ENCODE measurements at regions not wholly inside any gene's neighbourhood (a gene's known extent, or its start where the extent isn't known, plus 50 kb on each side); places are given as distances from the start of the nearest gene placed in this dataset.
A peak's percentile ranks its signal among the peaks of the same experiment; 100 is the strongest.

DNA sequence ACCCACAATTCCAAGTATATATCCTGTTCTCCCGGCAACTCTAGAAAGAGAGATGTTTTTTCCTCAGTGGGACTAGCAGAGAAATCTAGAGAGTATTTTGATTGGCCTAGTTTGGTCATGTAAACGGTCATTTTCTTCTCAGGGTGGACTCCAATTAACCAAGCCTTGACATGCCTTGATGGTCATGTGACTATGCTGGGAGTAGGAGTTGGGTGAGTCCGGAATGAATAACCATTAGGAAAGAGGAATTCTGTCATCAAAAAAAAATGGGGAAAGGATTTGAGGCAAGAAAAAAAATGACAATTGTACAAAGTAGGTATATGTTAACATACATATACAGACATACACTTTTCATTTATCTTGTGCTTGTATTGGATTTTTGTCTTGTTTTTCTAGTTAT lies 248.2 kb upstream of the CDH20 start:
- no peak for DNase-seq (ENCODE audit: low spot score)

DNA sequence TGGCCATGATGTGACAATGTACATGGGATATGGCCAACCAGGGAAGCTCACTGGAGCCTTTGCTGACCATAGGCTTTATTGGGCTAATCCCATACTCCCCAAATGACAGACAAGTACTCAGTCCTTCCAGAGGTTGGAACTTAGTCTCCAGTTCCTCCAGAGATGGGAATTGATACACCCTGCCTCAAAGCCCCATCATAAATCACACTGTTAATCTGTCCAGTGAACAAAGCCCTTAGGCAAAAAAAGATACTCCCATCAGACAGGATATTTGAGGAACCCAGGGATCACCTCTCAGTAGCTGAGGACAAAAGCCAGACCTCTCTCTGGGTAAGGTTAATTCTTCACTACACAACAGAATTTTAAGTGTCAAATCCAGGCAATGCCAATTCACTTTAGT lies 247.5 kb upstream of the CDH20 start:
- DNase-seq (ENCODE audit: low spot score) = no peak

DNA sequence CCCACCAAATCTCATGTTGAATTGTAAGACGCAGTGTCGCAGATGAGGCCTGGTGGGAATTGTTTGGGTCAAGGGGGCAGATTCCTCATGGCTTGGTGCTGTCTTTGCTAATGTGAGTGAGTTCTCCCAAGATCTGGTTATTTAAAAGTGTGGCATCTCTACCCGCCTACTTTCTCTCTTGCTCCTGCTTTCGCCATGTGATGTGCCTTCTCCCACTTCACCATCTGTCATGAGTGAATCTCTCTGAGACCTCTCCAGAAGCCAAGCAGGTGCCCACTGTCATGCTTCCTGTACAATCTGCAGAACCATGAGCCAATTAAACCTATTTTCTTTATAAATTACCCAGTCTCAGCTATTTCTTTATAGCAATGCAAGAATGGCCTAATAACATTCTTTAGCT lies 246.6 kb upstream of the CDH20 start:
- DNase-seq (ENCODE audit: low spot score) = no peak

DNA sequence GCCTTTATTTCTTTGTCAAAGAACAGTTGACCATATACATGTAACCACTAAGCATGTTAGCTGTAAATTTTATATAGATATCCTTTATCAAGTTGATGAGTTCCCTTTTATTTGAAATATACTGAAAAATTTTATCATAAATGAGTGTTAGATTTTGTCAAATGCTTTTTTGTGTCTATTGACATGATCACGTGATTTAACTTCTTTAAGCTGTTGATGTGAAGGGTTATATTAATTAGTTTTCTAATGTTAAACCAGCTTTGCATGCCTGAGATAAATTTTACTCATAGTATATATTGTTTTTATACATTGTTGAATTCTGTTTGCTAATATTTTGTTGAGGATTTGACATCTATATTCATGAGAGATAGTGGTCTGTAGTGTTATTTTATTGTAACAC lies 241.9 kb upstream of the CDH20 start:
- no peak for DNase-seq (ENCODE audit: low spot score)

DNA sequence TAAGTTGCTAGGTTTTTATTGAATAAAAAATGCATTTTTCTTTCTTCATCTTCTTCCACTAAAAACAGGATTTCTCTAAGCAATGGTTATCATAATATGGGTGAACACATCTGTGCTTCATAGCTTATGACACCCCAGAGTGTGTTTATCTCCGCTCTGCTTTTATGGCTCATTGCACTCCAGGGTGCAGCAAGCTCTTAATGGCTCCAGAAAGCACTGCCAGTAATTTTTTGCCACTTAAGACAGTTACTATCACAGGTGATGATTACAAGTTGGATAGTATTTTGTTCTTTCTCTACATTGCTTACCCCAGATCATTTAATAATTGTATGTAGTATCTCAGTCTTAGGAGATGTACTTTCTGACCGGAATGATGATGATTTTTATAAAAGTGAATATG lies 239.3 kb upstream of the CDH20 start:
- no peak for DNase-seq (ENCODE audit: low spot score)

DNA sequence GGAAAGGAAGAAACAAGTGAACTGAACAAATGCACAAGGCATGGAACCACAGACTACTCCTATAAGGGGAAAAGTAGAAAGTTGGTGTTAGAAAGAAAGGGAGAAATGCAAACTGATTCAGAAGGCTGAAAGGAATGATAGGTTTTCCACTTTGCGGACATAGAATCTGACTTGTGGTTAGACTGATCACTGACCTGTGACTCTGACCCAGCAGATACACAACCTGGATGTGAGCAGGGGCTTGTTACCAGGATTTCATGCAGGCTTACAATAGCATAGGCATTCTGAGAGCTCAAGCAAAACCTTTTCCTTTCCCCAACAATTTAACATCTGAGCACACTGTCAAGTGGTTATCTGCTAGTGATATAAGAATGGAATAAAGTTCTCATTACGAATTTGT lies 237.0 kb upstream of the CDH20 start:
- DNase-seq (ENCODE audit: low spot score) = peak; percentile 15

DNA sequence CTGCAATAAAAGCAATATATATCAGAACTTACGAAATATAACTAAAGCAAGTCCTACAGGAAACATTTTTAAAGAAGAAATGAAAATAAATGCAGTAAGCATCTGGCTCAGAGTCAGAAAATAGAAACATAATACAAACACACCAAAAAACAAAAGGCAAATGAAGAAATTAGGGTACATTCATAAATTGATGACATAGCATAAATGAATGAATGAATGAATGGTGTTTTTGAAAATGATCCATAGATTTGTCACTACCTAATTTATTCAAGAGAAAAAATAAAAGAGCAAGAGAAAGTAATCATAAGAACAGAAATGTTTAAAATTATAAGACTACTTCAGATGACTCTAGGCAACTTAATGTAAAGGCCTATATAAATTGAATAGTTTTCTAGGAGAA lies 226.1 kb upstream of the CDH20 start:
- DNase-seq (ENCODE audit: low spot score) = no peak

DNA sequence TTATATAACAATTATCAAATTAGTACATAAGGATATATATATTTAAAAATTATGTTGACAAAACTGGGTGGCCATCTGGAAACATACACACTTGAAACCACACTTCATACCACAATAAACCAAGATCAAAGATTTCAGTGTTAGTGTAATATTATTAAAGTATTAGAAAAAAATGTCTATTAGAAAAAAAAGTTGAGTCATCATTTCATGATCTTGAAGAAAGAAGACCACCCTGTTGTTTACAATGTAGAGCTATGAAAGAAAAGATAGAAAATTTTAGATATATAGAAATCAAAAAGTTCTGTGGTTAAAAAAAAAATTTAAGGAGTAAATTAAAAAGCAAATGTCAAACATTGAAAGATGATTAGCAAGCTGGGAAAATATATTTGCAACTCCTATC lies 224.5 kb upstream of the CDH20 start:
- no peak for DNase-seq (ENCODE audit: low spot score)

DNA sequence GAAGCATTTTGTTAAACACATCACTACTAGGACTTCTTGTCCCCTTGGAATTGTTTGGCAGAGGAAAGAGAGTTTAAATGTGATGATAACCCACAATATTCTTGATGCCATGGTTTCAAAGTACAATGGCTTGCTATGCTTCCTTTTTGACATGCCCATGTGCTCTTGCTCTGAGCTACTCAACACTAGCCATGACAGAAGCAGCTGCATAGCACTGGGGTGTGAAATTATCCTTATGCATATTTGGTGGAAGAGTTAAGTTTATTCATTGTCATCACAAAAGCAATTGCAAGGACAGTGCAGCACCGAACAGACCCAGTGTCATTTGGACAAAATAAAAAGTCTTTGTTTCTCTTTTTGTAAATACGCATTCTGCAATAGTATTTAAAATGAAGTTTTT lies 209.9 kb upstream of the CDH20 start:
- no peak for DNase-seq (ENCODE audit: low spot score)

DNA sequence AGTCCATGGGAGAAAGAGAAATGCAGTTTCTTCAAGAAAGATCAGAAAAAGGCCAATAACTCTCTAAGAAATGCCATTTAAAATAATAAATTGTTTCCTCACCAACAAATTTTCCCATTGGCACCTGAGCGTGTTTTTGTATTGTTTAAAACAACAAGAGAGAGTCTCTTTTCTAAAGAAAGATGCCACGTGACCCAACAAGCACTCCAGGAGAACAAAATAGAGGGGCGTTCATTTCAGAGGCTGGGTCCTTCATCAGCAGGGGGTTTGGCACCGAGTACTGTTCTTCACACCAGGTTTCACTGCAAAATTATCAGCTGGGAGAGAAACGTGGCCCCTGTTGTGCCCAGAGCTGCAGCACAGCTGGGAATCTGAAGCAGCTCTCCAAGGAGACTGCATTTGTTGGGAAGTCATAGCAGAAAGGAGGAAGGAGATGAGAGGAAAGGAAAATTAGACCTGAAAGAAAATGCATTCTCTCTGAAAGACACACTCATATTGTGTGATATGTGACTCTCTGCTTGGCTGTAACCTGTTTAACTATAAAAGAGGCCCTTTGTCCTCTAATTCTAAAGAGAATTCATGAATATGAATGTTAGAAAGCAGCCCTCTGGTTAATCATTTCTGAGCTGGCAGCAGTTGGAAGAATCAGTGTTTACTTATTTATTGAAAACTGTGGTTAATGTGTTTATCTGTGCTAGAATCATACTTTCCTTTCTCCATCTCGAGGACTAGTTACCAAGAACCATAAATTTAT lies 205.3 kb upstream of the CDH20 start:
- no peak for DNase-seq (ENCODE audit: low spot score)

DNA sequence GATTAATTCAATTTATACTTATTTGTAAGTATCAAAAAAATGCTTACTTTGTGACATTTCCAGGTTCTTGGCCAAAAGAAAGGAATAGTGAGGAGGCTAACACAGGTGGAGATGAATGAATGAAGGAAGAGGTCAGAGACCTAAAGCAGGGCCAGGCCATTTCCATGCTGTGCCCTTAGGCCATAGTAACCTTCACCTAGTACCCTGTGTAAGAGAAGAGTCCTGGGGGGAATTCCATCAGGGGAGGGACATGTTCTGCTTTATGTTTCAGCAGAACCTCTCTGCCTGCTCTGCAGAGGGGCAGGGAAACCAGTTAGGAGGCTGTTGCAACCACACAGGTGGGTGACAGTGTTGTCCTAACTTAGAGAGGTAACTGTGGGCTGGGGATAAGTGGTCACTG lies 204.2 kb upstream of the CDH20 start:
- no peak for DNase-seq (ENCODE audit: low spot score)

DNA sequence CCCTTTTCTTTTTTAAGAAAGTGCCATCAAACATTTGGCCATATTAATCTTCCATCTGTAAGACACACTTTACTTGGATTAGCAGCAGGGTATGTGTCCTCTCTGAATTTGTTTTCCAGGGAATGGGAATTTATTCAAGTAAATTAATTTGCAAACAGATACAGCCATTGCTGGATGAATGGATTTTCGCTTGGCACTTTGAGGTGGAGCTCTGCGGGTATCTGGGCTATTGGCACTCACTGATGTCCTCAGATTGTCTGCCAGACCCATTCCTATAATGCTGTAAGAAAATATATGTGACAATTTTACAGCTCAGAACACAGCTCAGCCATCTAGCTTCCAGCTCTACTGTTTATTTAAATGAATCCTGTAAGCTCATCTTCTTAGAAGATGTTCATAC lies 201.2 kb upstream of the CDH20 start:
- DNase-seq (ENCODE audit: low spot score) = no peak

DNA sequence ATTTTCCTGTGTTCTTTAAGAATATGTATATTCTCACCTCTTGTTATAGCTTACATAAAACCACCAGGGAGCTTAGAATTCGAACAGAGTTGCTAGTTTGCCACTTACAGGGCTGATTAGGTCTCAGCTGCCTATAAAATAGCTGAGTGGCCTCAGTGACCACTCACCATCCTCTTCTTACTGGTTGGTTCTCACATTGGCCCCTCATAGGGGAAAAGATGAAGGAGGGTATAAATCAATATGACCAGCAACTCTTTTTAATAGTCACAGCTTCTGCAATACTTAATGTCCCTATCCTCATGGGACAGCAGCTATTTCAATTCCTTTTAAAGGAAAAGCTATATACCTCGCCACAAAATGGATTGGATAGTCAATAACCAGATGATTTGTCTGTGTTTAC lies 199.4 kb upstream of the CDH20 start:
- no peak for DNase-seq (ENCODE audit: low spot score)

DNA sequence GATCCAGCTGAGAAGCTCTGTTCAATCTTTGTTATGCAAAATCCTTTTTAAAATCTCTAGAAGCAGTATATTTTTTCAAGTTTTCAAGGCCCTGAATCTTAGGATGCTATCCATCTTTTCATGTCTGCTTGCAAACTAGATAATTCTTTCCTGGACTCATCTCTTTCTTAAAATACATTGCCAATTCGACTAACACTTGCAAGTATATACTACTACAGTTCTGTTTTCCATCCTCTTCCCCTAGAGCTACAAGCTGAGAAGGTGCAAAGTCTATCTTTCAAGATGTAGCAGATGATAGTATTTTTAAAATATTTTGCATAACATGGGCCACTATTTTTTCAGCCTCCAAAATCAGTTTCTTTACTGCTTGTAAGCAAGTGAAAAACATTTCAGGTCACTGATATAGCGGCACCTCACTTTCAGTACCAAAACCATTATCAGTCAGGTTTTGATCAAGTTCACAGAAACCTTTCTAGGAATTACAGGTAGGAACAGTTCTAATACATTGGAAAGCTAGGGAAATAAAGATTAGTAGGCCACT lies 196.4 kb upstream of the CDH20 start:
- DNase-seq (ENCODE audit: low spot score) = no peak

DNA sequence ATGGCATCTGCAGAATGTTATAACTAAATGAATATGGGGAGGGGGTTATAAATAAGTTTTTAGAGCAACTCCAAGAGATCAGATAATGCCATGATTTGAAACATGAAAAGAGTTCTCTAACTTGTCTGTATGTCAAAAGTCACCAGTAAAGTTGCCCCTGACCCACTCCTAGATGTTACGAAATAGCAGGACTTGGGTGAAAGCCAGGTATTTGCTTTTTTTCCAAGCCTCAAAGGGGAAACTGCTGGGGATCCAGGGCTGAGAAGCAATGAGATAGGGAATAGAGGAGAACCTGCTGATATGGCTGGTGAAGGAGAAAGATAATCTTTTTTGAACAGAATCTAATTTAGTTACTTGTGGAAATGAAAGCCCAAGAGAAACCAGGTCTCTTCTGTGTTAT lies 191.5 kb upstream of the CDH20 start:
- DNase-seq (ENCODE audit: low spot score) = no peak

DNA sequence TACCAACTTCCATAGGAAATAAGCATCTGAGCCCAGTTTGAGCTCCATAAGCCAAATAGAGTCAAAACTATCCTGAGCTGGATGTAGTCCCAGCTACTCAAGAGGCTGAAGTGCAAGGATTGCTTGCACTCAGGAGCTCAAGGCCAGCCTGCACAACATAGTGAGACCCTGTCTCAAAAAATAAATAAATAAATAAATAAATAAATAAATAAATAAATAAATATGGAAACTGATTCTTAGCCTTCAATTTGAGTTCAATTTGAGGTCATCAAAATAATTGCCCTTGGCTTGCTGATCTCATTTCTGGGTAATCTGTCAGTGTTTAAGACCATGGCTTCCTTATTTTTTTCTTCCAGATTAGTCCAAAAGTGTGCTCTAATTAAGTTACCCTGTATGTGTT lies 184.9 kb upstream of the CDH20 start:
- DNase-seq (ENCODE audit: low spot score) = no peak

DNA sequence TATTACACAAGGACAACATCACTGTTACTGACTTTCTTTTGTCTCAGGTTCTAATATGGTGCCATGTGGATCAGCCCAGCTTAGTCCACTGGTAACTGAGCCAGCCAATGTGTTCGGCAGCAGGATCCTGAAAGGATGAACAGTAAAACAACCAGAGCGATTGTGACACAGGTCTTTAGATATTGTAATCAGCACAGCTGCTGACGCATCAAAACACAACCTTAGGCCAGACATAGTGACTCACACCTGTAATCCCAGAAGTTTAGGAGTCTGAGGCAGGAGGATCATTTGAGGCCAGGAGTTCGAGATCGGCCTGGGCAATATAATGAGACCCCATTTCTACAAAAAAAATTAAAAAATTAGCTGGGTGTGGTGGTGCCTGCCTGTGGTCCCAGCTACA lies 183.4 kb upstream of the CDH20 start:
- DNase-seq (ENCODE audit: low spot score) = no peak

DNA sequence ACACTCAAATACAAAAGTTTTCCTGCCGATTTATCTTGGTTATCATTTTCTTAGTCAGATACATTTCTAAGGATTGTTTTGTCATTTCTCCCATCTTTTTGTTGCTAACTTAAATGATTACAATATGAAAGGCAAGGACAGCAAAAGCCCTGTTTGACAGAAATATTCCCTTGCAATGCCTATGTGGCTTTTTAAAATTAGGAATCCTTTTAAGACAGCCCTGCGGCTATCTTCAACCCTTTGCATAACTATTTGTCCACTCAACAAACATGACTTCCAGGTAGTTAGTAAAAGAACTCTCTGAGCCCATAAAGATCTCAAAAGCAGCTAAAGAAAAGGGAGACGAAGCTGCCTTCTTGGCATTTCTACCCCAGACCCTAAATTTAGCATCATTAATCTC lies 179.7 kb upstream of the CDH20 start:
- no peak for DNase-seq (ENCODE audit: low spot score)

DNA sequence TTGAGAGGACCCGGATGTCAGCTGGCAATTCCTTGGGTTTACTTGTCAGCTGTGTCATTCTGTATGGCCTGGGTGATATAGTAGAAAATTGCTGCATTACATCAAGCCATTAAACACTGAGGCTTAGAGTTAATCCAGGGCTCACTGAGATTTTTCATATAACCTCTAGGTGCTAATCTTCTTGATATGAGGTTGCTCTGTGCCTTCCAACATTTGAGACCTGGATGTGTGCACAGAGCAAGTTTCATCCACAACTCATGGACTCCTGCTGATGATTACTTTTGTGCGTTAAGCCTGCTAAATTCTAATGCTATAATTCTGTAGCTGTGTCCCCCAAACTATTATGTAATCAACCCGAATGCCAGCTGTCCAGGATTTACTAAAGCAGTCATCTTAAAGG lies 178.4 kb upstream of the CDH20 start:
- DNase-seq (ENCODE audit: low spot score) = no peak

DNA sequence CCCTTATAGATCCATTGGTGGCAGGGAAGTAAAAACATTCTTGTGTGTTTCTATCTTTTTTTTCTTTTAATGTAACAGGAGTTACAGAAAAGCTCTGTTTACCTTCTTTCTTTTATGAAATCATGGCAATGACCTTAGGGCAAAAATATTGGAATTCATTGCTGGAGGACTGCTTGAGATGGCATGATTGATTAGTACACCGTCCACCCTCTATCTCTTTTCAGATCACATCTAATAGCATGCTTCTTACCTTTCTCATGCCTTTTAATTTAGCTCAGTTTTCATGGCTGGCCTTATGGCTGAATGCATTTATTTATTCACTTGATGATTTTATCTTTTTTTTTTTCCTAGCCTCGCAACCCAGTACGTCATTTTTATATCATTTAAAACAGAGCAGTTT lies 177.6 kb upstream of the CDH20 start:
- no peak for DNase-seq (ENCODE audit: low spot score)

DNA sequence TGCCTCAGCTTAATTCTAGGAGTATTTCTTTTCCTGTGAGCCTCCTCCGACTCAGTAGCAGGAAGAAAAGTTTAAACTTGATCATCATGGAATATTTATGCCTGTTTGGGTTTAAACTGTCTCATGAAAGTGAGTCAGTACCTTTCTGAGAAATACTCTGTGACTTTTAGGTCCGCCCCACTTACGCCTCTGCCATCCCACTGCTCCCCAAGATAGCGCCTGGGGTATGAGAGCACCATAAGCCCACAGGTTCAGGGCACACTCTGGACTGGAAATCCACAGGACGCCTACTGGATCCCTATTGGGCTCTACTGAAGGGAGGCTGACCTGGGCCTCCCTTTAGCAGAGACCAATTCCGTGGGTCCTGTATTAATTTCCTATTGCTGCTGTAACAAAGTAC lies 175.8 kb upstream of the CDH20 start:
- no peak for DNase-seq (ENCODE audit: low spot score)

DNA sequence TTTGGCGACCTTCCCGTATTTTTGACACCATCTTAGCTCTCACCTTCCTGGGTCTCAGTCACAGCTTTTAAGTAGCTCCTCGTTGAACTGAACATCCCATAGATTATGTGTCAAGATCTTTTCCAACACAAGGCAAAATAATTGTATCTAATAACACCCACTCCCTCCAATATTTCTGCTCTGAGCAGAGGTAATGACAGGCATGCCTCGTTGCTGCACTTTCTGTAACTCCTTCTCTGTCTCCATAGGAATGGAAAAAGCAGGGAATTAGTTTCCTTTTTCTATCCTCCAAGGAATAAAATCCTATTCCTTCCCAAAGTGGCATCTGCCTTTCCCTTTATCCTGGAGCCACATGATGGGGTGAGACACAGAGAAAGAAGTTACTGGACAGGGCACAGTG lies 174.0 kb upstream of the CDH20 start:
- DNase-seq (ENCODE audit: low spot score) = no peak

DNA sequence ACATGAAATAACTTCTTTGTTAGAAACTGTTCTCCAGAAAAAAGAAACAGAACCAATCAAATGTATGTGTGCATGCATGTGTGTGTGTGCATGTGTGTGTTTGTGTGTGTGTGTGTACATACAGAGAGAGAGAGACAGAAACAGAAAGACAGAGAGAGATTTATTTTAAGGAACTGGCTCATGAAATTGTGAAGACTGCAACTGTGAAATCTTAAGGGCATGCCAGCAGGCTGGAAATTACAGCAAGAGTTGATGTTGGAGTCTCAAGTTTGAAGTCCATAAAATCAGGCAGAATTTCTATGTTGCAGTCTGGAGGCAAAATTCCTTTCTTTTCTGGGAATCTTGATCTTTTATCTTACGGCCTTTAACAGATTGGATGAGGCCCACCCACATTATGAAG lies 168.9 kb upstream of the CDH20 start:
- DNase-seq (ENCODE audit: low spot score) = no peak

DNA sequence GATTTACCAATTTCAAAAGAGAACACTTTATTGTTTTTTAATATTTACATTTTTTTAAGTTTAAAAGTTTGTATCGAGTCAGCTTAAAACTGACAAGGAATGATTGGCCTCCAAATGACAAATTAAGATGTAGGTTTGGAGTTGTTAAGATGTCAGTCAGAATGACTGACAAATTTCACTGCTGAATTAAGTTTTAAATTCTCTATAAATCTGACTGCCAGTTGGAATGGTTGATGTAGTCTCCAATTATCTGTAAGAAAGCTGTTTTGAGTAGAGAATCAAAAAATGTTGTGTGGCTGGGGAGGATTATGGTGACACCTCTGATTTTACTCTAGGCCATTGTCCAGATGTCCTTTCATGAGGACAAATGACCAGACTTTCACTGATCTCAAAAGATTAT lies 165.3 kb upstream of the CDH20 start:
- no peak for DNase-seq (ENCODE audit: low spot score)

DNA sequence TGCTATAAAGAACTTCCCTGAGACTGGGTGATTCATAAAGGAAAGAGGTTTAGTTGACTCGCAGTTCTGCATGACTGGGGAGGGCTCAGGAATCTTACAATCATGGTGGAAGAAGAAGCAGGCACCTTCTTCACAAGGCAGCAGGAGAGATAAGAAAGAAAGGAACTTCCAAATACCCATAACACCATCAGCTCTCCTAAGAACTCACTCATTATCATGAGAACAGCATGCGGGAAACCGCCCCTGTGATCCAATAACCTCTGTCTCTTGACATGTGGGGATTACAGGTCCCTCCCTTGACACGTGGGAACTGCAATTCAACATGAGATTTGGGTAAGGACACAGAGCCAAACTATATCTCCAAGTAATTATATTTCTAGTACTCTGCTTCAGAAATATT lies 163.8 kb upstream of the CDH20 start:
- DNase-seq (ENCODE audit: low spot score) = peak; percentile 27

All from kidney tubule cell (primary cell).